Prostate gland (tissue), 2 donors: ENCODE measurements at regions not wholly inside any gene's neighbourhood (a gene's known extent, or its start where the extent isn't known, plus 50 kb on each side); places are given as distances from the start of the nearest gene placed in this dataset.

Source experiments
- POLR2A ChIP-seq: fragments of 450-650 bp; IDR thresholded peaks from one replicate; pipeline ENCODE4 v1.6.1; 2016; ENCODE audit warnings: antibody characterized with exemption, mild to moderate bottlenecking
- POLR2AphosphoS5 ChIP-seq: sonication (generic); formaldehyde crosslinking; IDR thresholded peaks from one replicate; pipeline ENCODE4 v1.6.1; 2017; ENCODE audit warnings: antibody characterized with exemption
- TF ChIP-seq, protein P1 (sequence below), 4 experiments: fragments of 200-600 bp in 2 of 4; fragments of 450-650 bp in 2 of 4; sonication (generic) in 2 of 4; IDR thresholded peaks; 1 replicate in 3 of 4; 2 replicates in 1 of 4; pipeline ENCODE4 v1.5.1; 2016 to 2019; ENCODE audit warnings: antibody characterized with exemption in 4 of 4, mild to moderate bottlenecking in 2 of 4, moderate library complexity in 2 of 4

DNA sequence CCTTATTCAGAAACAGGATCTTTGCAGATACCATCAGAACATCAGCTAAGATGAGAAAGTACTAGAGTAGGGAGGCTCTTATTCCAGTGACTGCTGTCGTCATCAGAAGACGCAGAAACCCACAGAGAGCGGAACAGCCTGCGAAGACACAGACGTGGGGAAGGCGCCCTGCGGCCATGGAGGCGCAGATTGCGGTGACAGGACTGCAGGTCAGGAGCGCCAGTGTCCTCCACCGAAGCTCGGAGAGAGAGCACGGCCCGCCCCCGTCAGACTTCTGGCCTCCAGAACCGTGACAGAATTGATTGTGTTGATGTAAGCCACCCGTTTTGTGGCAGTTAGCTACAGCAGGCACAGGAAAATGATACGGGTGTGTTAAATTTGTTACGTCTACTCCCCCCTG, 275.5 kb downstream of the EFNB2 start:
- TF ChIP-seq, protein P1, sequence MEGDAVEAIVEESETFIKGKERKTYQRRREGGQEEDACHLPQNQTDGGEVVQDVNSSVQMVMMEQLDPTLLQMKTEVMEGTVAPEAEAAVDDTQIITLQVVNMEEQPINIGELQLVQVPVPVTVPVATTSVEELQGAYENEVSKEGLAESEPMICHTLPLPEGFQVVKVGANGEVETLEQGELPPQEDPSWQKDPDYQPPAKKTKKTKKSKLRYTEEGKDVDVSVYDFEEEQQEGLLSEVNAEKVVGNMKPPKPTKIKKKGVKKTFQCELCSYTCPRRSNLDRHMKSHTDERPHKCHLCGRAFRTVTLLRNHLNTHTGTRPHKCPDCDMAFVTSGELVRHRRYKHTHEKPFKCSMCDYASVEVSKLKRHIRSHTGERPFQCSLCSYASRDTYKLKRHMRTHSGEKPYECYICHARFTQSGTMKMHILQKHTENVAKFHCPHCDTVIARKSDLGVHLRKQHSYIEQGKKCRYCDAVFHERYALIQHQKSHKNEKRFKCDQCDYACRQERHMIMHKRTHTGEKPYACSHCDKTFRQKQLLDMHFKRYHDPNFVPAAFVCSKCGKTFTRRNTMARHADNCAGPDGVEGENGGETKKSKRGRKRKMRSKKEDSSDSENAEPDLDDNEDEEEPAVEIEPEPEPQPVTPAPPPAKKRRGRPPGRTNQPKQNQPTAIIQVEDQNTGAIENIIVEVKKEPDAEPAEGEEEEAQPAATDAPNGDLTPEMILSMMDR (IDR thresholded peaks at IDR 0.05) = no peak
- no peak for TF ChIP-seq POLR2A
- TF ChIP-seq POLR2AphosphoS5 = no peak
